HepG2 (cell line): ENCODE measurements at regions not wholly inside any gene's neighbourhood (a gene's known extent, or its start where the extent isn't known, plus 50 kb on each side); places are given as distances from the start of the nearest gene placed in this dataset.

Experiments used
- ATF7 ChIP-seq, 2 experiments: fragments of 450-650 bp in 1 of 2; sonication (generic) in 1 of 2; formaldehyde crosslinking in 1 of 2; IDR thresholded peaks; 2 replicates each; pipeline versions ENCODE4 v1.4.0 to v1.6.1; 2016 to 2020; ENCODE audit warnings: antibody characterized with exemption in 1 of 2, mild to moderate bottlenecking in 1 of 2, missing genetic modification reagents in 1 of 2
- KDM4B ChIP-seq: sonication (generic); formaldehyde crosslinking; IDR thresholded peaks from 2 replicates; pipeline ENCODE4 v1.4.0; 2020; ENCODE audit warnings: missing genetic modification reagents
- NPAS2 ChIP-seq: sonication (generic); formaldehyde crosslinking; IDR thresholded peaks from 2 replicates; pipeline ENCODE4 v1.8.0; 2022; ENCODE audit warnings: mild to moderate bottlenecking, missing genetic modification reagents, borderline replicate concordance
- TF ChIP-seq, protein P1 (sequence below): sonication (generic); formaldehyde crosslinking; IDR thresholded peaks from 2 replicates; pipeline ENCODE4 v1.5.1; 2020; ENCODE audit warnings: mild to moderate bottlenecking, moderate library complexity, missing genetic modification reagents
- TF ChIP-seq, protein P2 (sequence below): sonication (generic); formaldehyde crosslinking; IDR thresholded peaks from 2 replicates; pipeline ENCODE4 v1.5.0; 2020; ENCODE audit warnings: mild to moderate bottlenecking, missing genetic modification reagents, moderate library complexity

DNA sequence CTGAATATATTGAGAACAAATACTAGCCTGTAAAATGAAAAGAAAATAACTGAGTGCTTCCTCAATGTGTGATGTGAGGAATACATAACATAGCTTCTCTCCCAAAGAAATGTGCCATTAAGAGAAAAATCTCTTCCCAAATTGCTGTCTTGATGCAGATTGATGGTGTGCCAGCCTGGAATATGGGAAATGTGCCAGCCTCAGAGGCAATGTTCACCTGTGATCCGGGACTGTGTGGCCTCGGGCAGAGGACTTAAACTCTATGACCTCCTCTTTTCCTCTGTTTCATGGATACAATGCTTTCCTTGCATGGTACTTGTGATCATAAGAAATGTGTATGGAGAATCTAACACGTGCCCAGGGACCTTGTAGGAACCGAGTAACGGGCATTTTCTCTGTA lies 370.9 kb downstream of the DIRAS2 start:
- TF ChIP-seq, protein P1, sequence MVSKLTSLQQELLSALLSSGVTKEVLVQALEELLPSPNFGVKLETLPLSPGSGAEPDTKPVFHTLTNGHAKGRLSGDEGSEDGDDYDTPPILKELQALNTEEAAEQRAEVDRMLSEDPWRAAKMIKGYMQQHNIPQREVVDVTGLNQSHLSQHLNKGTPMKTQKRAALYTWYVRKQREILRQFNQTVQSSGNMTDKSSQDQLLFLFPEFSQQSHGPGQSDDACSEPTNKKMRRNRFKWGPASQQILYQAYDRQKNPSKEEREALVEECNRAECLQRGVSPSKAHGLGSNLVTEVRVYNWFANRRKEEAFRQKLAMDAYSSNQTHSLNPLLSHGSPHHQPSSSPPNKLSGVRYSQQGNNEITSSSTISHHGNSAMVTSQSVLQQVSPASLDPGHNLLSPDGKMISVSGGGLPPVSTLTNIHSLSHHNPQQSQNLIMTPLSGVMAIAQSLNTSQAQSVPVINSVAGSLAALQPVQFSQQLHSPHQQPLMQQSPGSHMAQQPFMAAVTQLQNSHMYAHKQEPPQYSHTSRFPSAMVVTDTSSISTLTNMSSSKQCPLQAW (CRISPR knock-in tag), result no peak
- TF ChIP-seq NPAS2 (CRISPR knock-in tag), result no peak
- no peak for TF ChIP-seq KDM4B (CRISPR knock-in tag)
- no peak for TF ChIP-seq ATF7 (IDR thresholded peaks at IDR 0.05)
- no peak for TF ChIP-seq ATF7 (CRISPR knock-in tag; IDR thresholded peaks at IDR 0.05)
- TF ChIP-seq, protein P2, sequence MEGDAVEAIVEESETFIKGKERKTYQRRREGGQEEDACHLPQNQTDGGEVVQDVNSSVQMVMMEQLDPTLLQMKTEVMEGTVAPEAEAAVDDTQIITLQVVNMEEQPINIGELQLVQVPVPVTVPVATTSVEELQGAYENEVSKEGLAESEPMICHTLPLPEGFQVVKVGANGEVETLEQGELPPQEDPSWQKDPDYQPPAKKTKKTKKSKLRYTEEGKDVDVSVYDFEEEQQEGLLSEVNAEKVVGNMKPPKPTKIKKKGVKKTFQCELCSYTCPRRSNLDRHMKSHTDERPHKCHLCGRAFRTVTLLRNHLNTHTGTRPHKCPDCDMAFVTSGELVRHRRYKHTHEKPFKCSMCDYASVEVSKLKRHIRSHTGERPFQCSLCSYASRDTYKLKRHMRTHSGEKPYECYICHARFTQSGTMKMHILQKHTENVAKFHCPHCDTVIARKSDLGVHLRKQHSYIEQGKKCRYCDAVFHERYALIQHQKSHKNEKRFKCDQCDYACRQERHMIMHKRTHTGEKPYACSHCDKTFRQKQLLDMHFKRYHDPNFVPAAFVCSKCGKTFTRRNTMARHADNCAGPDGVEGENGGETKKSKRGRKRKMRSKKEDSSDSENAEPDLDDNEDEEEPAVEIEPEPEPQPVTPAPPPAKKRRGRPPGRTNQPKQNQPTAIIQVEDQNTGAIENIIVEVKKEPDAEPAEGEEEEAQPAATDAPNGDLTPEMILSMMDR (CRISPR knock-in tag), result no peak
